ENCODE measurements at regions not wholly inside any gene's neighbourhood (a gene's known extent, or its start where the extent isn't known, plus 50 kb on each side); places are given as distances from the start of the nearest gene placed in this dataset.

GRCh38 chr7:106548491-106548890 is 112.5 kb downstream of the CCDC71L start:
- Histone ChIP-seq H3K4me1 (ENCODE audit: control insufficient read depth in 1 of 2, insufficient read depth in 2 of 2, low read length in 2 of 2) (no peaks in the 10 kb centered on the region), H3K9me3 (ENCODE audit: control insufficient read depth in 1 of 2, insufficient read depth in 1 of 2, low read depth in 1 of 2, low read length in 2 of 2) (no peaks in the 10 kb centered on the region), H3K4me2 (ENCODE audit: low read length) (no peak overlapping the region), H3K27me3 (ENCODE audit: insufficient read depth, low read length) (no peaks in the 10 kb centered on the region), H3K9me2 (ENCODE audit: insufficient read depth) (no peaks in the 10 kb centered on the region), H3K4me3 (replicated peaks in 1 of 2; ENCODE audit: low read depth in 1 of 2, low read length in 2 of 2) (no peak overlapping the region), H4K20me1 (ENCODE audit: insufficient read depth) (no peaks in the 10 kb centered on the region), H3K36me3 (ENCODE audit: control insufficient read depth in 1 of 2, insufficient read depth in 2 of 2, low read length in 2 of 2) (no peaks in the 10 kb centered on the region), H3K79me2 (ENCODE audit: insufficient read depth, low read length) (no peaks in the 10 kb centered on the region), H3K9ac (ENCODE audit: low read length) (no peak overlapping the region), H3K27ac (ENCODE audit: low read depth, low read length) (no peak overlapping the region), H2AFZ (ENCODE audit: low read depth, low read length, poor library complexity, severe bottlenecking) (no peak overlapping the region)
- ATAC-seq, result no peak
- TF ChIP-seq ZNF274 (IDR thresholded peaks at IDR 0.05; ENCODE audit: low read depth, low read length), result no peak
- 0 out of 2 replicates have a peak, but pooled peaks have one; percentile 5 for TF ChIP-seq FOSL1 (IDR thresholded peaks at IDR 0.05; ENCODE audit: low read depth)
- DNase-seq (ENCODE audit: low read depth, low spot score), result no peak
- intact Hi-C loops (cut with micrococcal nuclease), result loop anchor here (10.0 kb wide), 1 partner anchor 596 kb away; no protein-coding TSS in a partner anchor
- ChIA-PET CTCF (no interaction called here), POLR2A (no interaction called here), RAD21 (ENCODE audit: low non-redundant PET in 1 of 2, low total read pairs in 2 of 2, uncharacterized antibody in 2 of 2, unreplicated experiment in 2 of 2) (no interaction called here)
- BruUV-seq (replicated peaks), result no TSS peak

- H3K9me2 ChIP-seq (ENCODE audit: insufficient read depth), result no peaks in the 10 kb centered on the region
- intact Hi-C loops (cut with micrococcal nuclease), result loop anchor here (10.0 kb wide), 1 partner anchor 600 kb away; no protein-coding TSS in a partner anchor
- peaks cover 0 to 14% of the 10 kb centered on the region in 2 experiments; a peak in 3 of 4 replicates for H3K4me1 ChIP-seq (ENCODE audit: control insufficient read depth in 1 of 2, insufficient read depth in 2 of 2, low read length in 2 of 2)
- H3K27ac ChIP-seq (ENCODE audit: low read depth, low read length), result no peak overlapping the region
- H3K4me3 ChIP-seq (replicated peaks in 1 of 2; ENCODE audit: low read depth in 1 of 2, low read length in 2 of 2), result no peak overlapping the region
- H4K20me1 ChIP-seq (ENCODE audit: insufficient read depth), result no peaks in the 10 kb centered on the region
- no peaks in the 10 kb centered on the region for H3K79me2 ChIP-seq (ENCODE audit: insufficient read depth, low read length)
- no peaks in the 10 kb centered on the region for H3K36me3 ChIP-seq (ENCODE audit: control insufficient read depth in 1 of 2, insufficient read depth in 2 of 2, low read length in 2 of 2)
- no peak overlapping the region for H2AFZ ChIP-seq (ENCODE audit: low read depth, low read length, poor library complexity, severe bottlenecking)
- ChIA-PET CTCF (interaction anchor here (1.6 to 3.7 kb wide), 2 partner anchors 191 to 235 kb away, joined by 8 to 71 read pairs; no protein-coding TSS in a partner anchor), RAD21 (ENCODE audit: low non-redundant PET in 1 of 2, low total read pairs in 2 of 2, uncharacterized antibody in 2 of 2, unreplicated experiment in 2 of 2) (no interaction called here), POLR2A (no interaction called here)
- DNase-seq (ENCODE audit: low read depth, low spot score) (no peak), ATAC-seq (no peak)
- H3K9me3 ChIP-seq (ENCODE audit: control insufficient read depth in 1 of 2, insufficient read depth in 1 of 2, low read depth in 1 of 2, low read length in 2 of 2), result no peaks in the 10 kb centered on the region
- BruUV-seq (replicated peaks), result no TSS peak
- H3K4me2 ChIP-seq (ENCODE audit: low read length), result no peak overlapping the region
- TF ChIP-seq ZNF274 (IDR thresholded peaks at IDR 0.05; ENCODE audit: low read depth, low read length) (no peak), FOSL1 (IDR thresholded peaks at IDR 0.05; ENCODE audit: low read depth) (no peak), SP1 (IDR thresholded peaks at IDR 0.05; ENCODE audit: low read depth) (no peak), POLR2A (IDR thresholded peaks at IDR 0.05; ENCODE audit: borderline replicate concordance, extremely low read depth, insufficient read depth, insufficient read length) (no peak), RAD21 (IDR thresholded peaks at IDR 0.05; ENCODE audit: low read depth) (no peak)
- H3K27me3 ChIP-seq (ENCODE audit: insufficient read depth, low read length), result no peaks in the 10 kb centered on the region
- H3K9ac ChIP-seq (ENCODE audit: low read length), result no peak overlapping the region
Measured at GRCh38 chr7:106545275-106545674, 115.7 kb downstream of the CCDC71L start.

Data from HCT116 (cell line).